ENCODE measurements at regions not wholly inside any gene's neighbourhood (a gene's known extent, or its start where the extent isn't known, plus 50 kb on each side); places are given as distances from the start of the nearest gene placed in this dataset.

DNA sequence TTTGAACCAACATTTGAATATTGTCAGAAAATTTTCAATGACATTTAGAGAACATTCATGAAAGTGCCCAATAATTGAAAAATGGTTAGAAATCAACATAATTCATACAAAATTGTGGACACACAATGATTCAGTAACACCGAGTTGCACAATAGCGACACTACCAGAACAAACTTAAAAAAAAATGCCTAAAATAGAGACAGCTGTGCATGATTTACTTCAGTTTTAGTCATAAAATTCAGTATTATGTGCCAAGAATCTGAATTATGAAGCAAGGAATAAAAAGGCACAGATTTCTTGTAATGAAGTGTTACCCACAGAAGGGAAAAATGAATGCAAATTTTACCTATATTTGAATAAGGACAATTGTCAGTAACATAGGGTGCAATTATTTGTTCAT lies 396.0 kb downstream of the SEMA3D start:
- CTCF ChIA-PET, result no interaction called here
- ATAC-seq (ENCODE audit: low read depth), result no peak
- Mint-ChIP-seq H3K36me3 (ENCODE audit: low read depth) (no peaks in the 10 kb centered on the region), H3K9me3 (peaks cover 2% of the 10 kb centered on the region), H3K27me3 (no peaks in the 10 kb centered on the region), H3K4me1 (no peaks in the 10 kb centered on the region), H3K27ac (no peak overlapping the region), H3K4me3 (no peak overlapping the region)
- intact Hi-C loops (cut with micrococcal nuclease), result no loop called here
- TF ChIP-seq, protein P1, sequence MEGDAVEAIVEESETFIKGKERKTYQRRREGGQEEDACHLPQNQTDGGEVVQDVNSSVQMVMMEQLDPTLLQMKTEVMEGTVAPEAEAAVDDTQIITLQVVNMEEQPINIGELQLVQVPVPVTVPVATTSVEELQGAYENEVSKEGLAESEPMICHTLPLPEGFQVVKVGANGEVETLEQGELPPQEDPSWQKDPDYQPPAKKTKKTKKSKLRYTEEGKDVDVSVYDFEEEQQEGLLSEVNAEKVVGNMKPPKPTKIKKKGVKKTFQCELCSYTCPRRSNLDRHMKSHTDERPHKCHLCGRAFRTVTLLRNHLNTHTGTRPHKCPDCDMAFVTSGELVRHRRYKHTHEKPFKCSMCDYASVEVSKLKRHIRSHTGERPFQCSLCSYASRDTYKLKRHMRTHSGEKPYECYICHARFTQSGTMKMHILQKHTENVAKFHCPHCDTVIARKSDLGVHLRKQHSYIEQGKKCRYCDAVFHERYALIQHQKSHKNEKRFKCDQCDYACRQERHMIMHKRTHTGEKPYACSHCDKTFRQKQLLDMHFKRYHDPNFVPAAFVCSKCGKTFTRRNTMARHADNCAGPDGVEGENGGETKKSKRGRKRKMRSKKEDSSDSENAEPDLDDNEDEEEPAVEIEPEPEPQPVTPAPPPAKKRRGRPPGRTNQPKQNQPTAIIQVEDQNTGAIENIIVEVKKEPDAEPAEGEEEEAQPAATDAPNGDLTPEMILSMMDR (IDR thresholded peaks at IDR 0.05), result no peak
- no peak for DNase-seq
- POLR2A ChIA-PET, result no interaction called here

- Mint-ChIP-seq H3K36me3 (ENCODE audit: low read depth) (no peaks in the 10 kb centered on the region), H3K4me1 (no peaks in the 10 kb centered on the region), H3K9me3 (no peaks in the 10 kb centered on the region), H3K27ac (no peak overlapping the region), H3K27me3 (no peaks in the 10 kb centered on the region), H3K4me3 (no peak overlapping the region)
- intact Hi-C loops (cut with micrococcal nuclease), result no loop called here
- DNase-seq, result no peak
- ChIA-PET POLR2A (no interaction called here), CTCF (no interaction called here)
- TF ChIP-seq, protein P1 (IDR thresholded peaks at IDR 0.05), result no peak
- ATAC-seq (ENCODE audit: low read depth), result no peak
Observed at GRCh38 chr7:84786073-84786472, 400.8 kb downstream of the SEMA3D start.

DNA sequence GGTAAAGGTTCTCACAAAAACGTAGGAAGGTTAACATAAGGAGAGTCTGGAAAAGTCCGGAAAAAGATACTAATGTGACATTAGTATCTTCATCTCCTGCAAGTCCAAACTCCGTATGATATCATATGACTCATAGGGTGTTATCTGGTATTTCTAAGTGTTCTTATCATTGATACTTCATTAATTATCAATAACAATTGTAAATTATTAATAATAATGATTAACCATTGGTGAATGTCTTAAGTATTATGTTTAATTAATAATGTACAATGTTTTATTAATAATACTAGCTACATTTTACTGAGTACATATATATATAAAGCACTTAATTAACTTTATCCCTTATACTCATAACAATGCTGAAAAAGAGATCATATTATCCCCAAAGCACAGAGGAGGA lies 402.4 kb downstream of the SEMA3D start:
- Mint-ChIP-seq H3K36me3 (ENCODE audit: low read depth) (no peaks in the 10 kb centered on the region), H3K9me3 (no peaks in the 10 kb centered on the region), H3K27ac (no peak overlapping the region), H3K4me1 (no peaks in the 10 kb centered on the region), H3K27me3 (no peaks in the 10 kb centered on the region), H3K4me3 (no peak overlapping the region)
- intact Hi-C loops (cut with micrococcal nuclease), result no loop called here
- no peak for ATAC-seq (ENCODE audit: low read depth)
- TF ChIP-seq, protein P1 (IDR thresholded peaks at IDR 0.05), result no peak
- CTCF ChIA-PET, result no interaction called here
- POLR2A ChIA-PET, result no interaction called here
- no peak for DNase-seq

GRCh38 chr7:84783141-84783778 lies 403.6 kb downstream of the SEMA3D start:
- H3K4me1 Mint-ChIP-seq, result no peaks in the 10 kb centered on the region
- H3K27me3 Mint-ChIP-seq, result no peaks in the 10 kb centered on the region
- intact Hi-C loops (cut with micrococcal nuclease), result no loop called here
- no peaks in the 10 kb centered on the region for H3K36me3 Mint-ChIP-seq (ENCODE audit: low read depth)
- DNase-seq (no peak), ATAC-seq (ENCODE audit: low read depth) (no peak)
- H3K9me3 Mint-ChIP-seq, result peaks cover under 1% of the 10 kb centered on the region
- ChIA-PET CTCF (no interaction called here), POLR2A (no interaction called here)
- TF ChIP-seq, protein P1 (IDR thresholded peaks at IDR 0.05), result no peak
- H3K27ac Mint-ChIP-seq, result no peak overlapping the region
- no peak overlapping the region for H3K4me3 Mint-ChIP-seq

- intact Hi-C loops (cut with micrococcal nuclease), result no loop called here
- Mint-ChIP-seq H3K27ac (no peak overlapping the region), H3K4me1 (no peaks in the 10 kb centered on the region), H3K36me3 (ENCODE audit: low read depth) (no peaks in the 10 kb centered on the region), H3K4me3 (no peak overlapping the region), H3K27me3 (no peaks in the 10 kb centered on the region), H3K9me3 (peaks cover 2% of the 10 kb centered on the region)
- CTCF ChIA-PET, result no interaction called here
- ATAC-seq (ENCODE audit: low read depth) (no peak), DNase-seq (no peak)
- TF ChIP-seq, protein P1 (IDR thresholded peaks at IDR 0.05), result no peak
- POLR2A ChIA-PET, result no interaction called here
Observed at GRCh38 chr7:84781838-84782237, 405.0 kb downstream of the SEMA3D start.
